Type B pancreatic cell (in vitro differentiated cells): ENCODE measurements at regions not wholly inside any gene's neighbourhood (a gene's known extent, or its start where the extent isn't known, plus 50 kb on each side); places are given as distances from the start of the nearest gene placed in this dataset.

Experiments used
- DNase-seq: peaks from one replicate; pipeline ENCODE4 v3.0.0; 2021; ENCODE audit warnings: mixed read lengths; ENCODE audit not compliant: unreplicated experiment; ENCODE audit errors: extremely low spot score
- H3K27ac Mint-ChIP-seq: 2 replicates; pipeline ENCODE4 v1.8.0; 2021; ENCODE audit warnings: mild to moderate bottlenecking, mixed read lengths
- H3K27me3 Mint-ChIP-seq: 2 replicates; pipeline ENCODE4 v1.8.0; 2021; ENCODE audit warnings: mixed read lengths
- H3K36me3 Mint-ChIP-seq: 2 replicates; pipeline ENCODE4 v1.8.0; 2021; ENCODE audit warnings: mixed read lengths
- H3K4me1 Mint-ChIP-seq: one replicate; pipeline ENCODE4 v1.8.0; 2021; ENCODE audit warnings: mixed read lengths; ENCODE audit not compliant: unreplicated experiment
- H3K4me3 Mint-ChIP-seq: 2 replicates; pipeline ENCODE4 v1.8.0; 2021; ENCODE audit warnings: mild to moderate bottlenecking, mixed read lengths
- H3K9me3 Mint-ChIP-seq: 2 replicates; pipeline ENCODE4 v1.8.0; 2021; ENCODE audit warnings: mixed read lengths
- TF ChIP-seq, protein P1 (sequence below): fragments of 200-600 bp; sonication (generic); conservative IDR thresholded peaks from 2 replicates; pipeline ENCODE4 v1.5.0; 2021; ENCODE audit warnings: antibody characterized with exemption, mild to moderate bottlenecking

DNA sequence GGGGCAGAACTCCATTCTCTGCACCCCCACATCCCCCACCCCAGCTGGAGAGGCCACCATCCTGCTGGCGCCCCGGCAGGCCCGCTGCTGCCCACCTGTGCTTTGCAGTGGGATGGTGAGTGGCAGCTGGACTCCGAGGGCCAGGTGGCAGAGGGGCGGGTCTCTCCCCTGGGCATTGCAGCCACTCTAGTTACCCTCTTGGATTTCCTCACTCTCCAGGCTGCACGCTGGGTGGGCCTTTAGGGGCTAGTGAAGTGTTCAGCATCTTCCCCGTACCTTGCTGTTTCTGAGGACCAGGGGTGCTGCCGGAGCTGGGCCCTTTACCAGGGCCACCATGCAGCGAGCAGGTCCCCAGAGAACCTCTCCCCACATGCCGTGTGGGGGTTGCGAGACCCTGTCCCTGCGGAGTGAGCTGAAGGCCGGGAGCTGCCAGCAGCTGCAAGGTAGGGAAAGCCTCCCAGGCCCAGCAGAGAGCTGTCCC, 88.4 kb upstream of the SH3PXD2B start:
- Mint-ChIP-seq H3K36me3 (no peaks in the 10 kb centered on the region), H3K9me3 (no peaks in the 10 kb centered on the region), H3K27me3 (peaks cover 17% of the 10 kb centered on the region), H3K4me1 (peaks cover 24% of the 10 kb centered on the region), H3K4me3 (no peak overlapping the region), H3K27ac (no peak overlapping the region)
- peak; percentile 60 for DNase-seq
- TF ChIP-seq, protein P1, sequence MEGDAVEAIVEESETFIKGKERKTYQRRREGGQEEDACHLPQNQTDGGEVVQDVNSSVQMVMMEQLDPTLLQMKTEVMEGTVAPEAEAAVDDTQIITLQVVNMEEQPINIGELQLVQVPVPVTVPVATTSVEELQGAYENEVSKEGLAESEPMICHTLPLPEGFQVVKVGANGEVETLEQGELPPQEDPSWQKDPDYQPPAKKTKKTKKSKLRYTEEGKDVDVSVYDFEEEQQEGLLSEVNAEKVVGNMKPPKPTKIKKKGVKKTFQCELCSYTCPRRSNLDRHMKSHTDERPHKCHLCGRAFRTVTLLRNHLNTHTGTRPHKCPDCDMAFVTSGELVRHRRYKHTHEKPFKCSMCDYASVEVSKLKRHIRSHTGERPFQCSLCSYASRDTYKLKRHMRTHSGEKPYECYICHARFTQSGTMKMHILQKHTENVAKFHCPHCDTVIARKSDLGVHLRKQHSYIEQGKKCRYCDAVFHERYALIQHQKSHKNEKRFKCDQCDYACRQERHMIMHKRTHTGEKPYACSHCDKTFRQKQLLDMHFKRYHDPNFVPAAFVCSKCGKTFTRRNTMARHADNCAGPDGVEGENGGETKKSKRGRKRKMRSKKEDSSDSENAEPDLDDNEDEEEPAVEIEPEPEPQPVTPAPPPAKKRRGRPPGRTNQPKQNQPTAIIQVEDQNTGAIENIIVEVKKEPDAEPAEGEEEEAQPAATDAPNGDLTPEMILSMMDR = no peak

DNA sequence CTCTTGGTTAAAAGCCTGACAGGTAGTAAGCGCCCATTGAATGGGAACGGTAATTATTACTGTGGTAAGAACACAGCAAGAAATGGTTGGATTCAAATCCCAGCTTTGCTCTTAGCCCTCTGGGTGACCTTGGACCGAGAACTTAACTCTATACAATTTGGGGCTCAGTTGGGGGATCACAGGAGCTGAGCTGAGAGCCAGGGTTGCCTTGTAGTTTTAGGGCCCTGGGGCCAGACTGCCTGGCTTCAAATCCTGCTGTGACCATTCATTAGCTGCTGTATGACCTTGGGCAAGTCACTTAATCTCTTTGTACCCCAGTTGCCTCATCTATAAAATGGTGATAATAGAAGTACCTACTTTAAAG, 87.4 kb upstream of the SH3PXD2B start:
- Mint-ChIP-seq H3K4me3 (no peak overlapping the region), H3K27ac (no peak overlapping the region), H3K4me1 (peaks cover 24% of the 10 kb centered on the region), H3K36me3 (no peaks in the 10 kb centered on the region), H3K9me3 (no peaks in the 10 kb centered on the region), H3K27me3 (peaks cover 14% of the 10 kb centered on the region)
- DNase-seq = peak; percentile 27
- TF ChIP-seq, protein P1 = no peak

DNA sequence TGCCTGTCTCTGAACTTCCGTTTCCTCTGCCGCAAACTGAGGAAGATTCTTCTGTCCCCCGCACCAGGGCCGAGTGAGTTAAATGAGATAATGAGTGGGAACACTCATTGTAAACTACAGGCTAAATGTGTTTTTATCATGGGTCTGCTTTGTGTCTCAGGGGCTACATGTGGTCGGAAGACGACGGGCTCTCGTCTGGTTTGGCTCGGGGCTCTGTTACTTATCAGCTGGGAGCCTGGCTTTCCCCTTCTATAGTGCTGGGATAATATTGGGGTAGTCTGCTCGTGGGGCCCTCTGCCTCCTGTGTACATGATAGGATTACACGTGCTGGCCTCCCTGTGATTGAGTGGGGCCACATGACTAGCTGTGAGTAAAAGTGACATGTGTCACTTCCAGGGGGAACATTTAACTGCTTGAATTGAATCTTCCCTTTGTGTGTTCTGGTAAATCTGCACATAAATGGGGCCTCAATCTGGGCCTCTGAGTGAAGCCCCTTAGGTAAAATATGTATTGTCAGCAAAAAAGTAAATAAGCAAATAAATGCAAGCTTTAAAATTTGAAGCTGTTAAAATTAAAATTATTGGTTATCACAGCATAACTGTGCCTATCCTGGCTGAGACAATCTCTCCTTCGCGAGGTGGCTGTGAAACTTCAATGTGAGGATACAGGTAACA, 86.9 kb upstream of the SH3PXD2B start:
- peaks cover 21% of the 10 kb centered on the region for H3K4me1 Mint-ChIP-seq
- DNase-seq = peak; percentile 63
- peak overlapping the region; percentile 23 for H3K4me3 Mint-ChIP-seq
- H3K9me3 Mint-ChIP-seq = no peaks in the 10 kb centered on the region
- peaks cover 9% of the 10 kb centered on the region for H3K27me3 Mint-ChIP-seq
- H3K27ac Mint-ChIP-seq = no peak overlapping the region
- TF ChIP-seq, protein P1 = no peak
- H3K36me3 Mint-ChIP-seq = no peaks in the 10 kb centered on the region

DNA sequence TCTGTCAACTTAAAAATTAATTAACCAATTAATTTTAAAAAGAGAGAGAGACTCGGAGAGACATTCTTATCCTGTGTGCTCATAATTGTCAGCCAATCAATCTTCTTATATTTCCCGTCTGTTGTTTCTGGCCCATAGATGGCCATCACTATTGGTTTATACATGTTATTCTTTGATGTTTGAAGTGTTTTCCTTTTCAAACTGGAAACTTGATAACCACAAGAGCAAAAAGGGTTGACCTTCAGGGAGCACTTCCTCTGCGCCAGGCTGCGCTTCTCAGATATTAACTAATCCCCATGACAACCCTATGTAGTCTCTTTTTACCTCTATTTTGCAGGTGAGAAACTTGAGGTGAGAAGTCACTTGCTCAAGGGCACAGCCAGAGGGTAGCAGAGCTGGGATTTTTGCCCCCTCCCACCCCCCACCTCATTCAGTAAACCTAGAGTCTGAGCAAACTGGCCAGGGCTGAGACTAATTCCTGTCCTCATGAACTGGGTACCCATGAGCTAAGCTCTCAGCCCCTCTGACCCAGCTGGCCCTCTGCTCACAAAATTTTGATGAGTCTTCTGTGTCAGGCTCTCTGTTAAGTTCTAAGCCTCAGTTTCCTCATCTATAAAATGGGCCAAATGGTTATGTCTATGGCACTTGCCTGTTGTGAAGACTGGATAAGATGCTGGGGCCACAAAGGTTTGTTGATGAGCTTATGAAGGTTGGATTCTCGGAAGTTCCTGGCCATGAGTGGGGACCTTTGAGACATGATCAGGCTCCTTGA, 86.0 kb upstream of the SH3PXD2B start:
- Mint-ChIP-seq H3K9me3 (no peaks in the 10 kb centered on the region), H3K27me3 (peaks cover under 1% of the 10 kb centered on the region), H3K27ac (no peak overlapping the region), H3K4me1 (peaks cover 13% of the 10 kb centered on the region), H3K36me3 (no peaks in the 10 kb centered on the region), H3K4me3 (no peak overlapping the region)
- DNase-seq = no peak
- TF ChIP-seq, protein P1 = no peak

DNA sequence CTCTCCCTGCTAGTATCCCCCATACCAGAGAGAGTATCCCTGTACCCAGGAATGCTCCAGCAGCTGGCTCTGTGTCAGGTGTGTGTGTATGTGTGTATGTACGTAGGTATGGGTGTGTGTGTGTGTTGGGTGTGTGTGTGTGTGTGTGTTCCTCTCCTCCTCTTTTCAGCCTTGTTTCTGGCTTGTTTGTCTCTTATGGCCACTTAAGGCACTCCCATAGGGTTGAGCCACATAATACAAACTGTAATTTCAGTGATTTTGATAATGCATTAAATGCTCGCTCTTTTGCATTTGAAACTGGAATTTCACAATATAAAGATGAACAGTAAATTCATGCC, 80.8 kb upstream of the SH3PXD2B start:
- peaks cover 5% of the 10 kb centered on the region for H3K27me3 Mint-ChIP-seq
- H3K36me3 Mint-ChIP-seq = no peaks in the 10 kb centered on the region
- H3K4me1 Mint-ChIP-seq = peaks cover 10% of the 10 kb centered on the region
- no peak for DNase-seq
- H3K9me3 Mint-ChIP-seq = no peaks in the 10 kb centered on the region
- no peak overlapping the region for H3K4me3 Mint-ChIP-seq
- no peak overlapping the region for H3K27ac Mint-ChIP-seq
- TF ChIP-seq, protein P1 = no peak
